ENCODE measurements at regions not wholly inside any gene's neighbourhood (a gene's known extent, or its start where the extent isn't known, plus 50 kb on each side); places are given as distances from the start of the nearest gene placed in this dataset.

- TF ChIP-seq CTCF (IDR thresholded peaks at IDR 0.05) = peak; percentile 31; the same call in 1 of the 2 replicates
Observed at GRCh38 chr6:81589465-81590313, 162.8 kb downstream of the TENT5A start.

GRCh38 chr6:81575442-81575841 is 177.0 kb downstream of the TENT5A start:
- no peak for TF ChIP-seq CTCF (IDR thresholded peaks at IDR 0.05)

GRCh38 chr6:81572020-81572419 is 180.5 kb downstream of the TENT5A start:
- TF ChIP-seq CTCF (IDR thresholded peaks at IDR 0.05) = no peak

GRCh38 chr6:81570681-81571080 is 181.8 kb downstream of the TENT5A start:
- no peak for TF ChIP-seq CTCF (IDR thresholded peaks at IDR 0.05)

- TF ChIP-seq CTCF (IDR thresholded peaks at IDR 0.05) = no peak
Observed at GRCh38 chr6:81568973-81569372, 183.5 kb downstream of the TENT5A start.

GRCh38 chr6:81565071-81565470 is 187.4 kb downstream of the TENT5A start:
- no peak for TF ChIP-seq CTCF (IDR thresholded peaks at IDR 0.05)

- no peak for TF ChIP-seq CTCF (IDR thresholded peaks at IDR 0.05)
Observed at GRCh38 chr6:81564470-81565068, 187.9 kb downstream of the TENT5A start.
